CD4-positive, alpha-beta memory T cell (primary cell): ENCODE measurements at regions not wholly inside any gene's neighbourhood (a gene's known extent, or its start where the extent isn't known, plus 50 kb on each side); places are given as distances from the start of the nearest gene placed in this dataset.

Experiments used
- CTCF ChIA-PET: fragments of 350-600 bp; sonication (Branson Sonifier 250); formaldehyde crosslinking; loops from one replicate; lab custom pipeline; 2021; ENCODE audit warnings: inconsistent platforms; ENCODE audit not compliant: partially characterized antibody; lab: Charles Lee
- POLR2A ChIA-PET: fragments of 350-600 bp; sonication (Branson Sonifier 250); formaldehyde crosslinking; loops from one replicate; lab custom pipeline; 2021; ENCODE audit not compliant: partially characterized antibody; lab: Charles Lee
- DNase-seq, 5 donors: peaks; one replicate each; pipeline versions ENCODE4 v3.0.0 to v3.0.0-alpha.2; 2020 to 2022; ENCODE audit warnings: mixed read lengths in 1 of 5
- H3K27ac ChIP-seq: one replicate; pipeline ENCODE4 v1.7.0; 2013; ENCODE audit warnings: low read depth, low read length
- H3K27me3 ChIP-seq: 2 replicates; pipeline ENCODE4 v1.7.0; 2013; ENCODE audit warnings: mild to moderate bottlenecking, low read length, moderate library complexity; ENCODE audit not compliant: insufficient read depth
- H3K36me3 ChIP-seq: 2 replicates; pipeline ENCODE4 v1.7.0; 2013; ENCODE audit warnings: mild to moderate bottlenecking, low read length, moderate library complexity; ENCODE audit not compliant: insufficient read depth
- H3K4me1 ChIP-seq: 2 replicates; pipeline ENCODE4 v1.7.0; 2013; ENCODE audit warnings: mild to moderate bottlenecking, low read length, moderate library complexity; ENCODE audit not compliant: insufficient read depth
- H3K4me3 ChIP-seq, 2 donors: one replicate each; pipeline ENCODE4 v1.7.0; 2013; ENCODE audit warnings: low read length in 2 of 2, mild to moderate bottlenecking in 1 of 2
- H3K9me3 ChIP-seq, 2 donors: one replicate each; pipeline ENCODE4 v1.7.0; 2013; ENCODE audit warnings: low read length in 2 of 2, control low read depth in 1 of 2; ENCODE audit not compliant: control insufficient read depth in 1 of 2
- H3K27ac Mint-ChIP-seq, 7 donors: one replicate each; pipeline ENCODE4 v1.8.0; 2020 to 2021; ENCODE audit warnings: mixed read lengths in 7 of 7, mild to moderate bottlenecking in 6 of 7, inconsistent platforms in 3 of 7, moderate library complexity in 3 of 7
- H3K27me3 Mint-ChIP-seq, 2 donors: one replicate each; pipeline ENCODE4 v1.8.0; 2020 to 2021; ENCODE audit warnings: mixed read lengths in 2 of 2
- H3K36me3 Mint-ChIP-seq, 2 donors: one replicate each; pipeline ENCODE4 v1.8.0; 2020 to 2021; ENCODE audit warnings: mixed read lengths in 2 of 2, inconsistent platforms in 1 of 2, mild to moderate bottlenecking in 1 of 2
- H3K4me1 Mint-ChIP-seq, 4 donors: one replicate each; pipeline ENCODE4 v1.8.0; 2020 to 2021; ENCODE audit warnings: mixed read lengths in 4 of 4, mild to moderate bottlenecking in 1 of 4
- H3K4me3 Mint-ChIP-seq, 8 donors: one replicate each; pipeline ENCODE4 v1.8.0; 2020 to 2021; ENCODE audit warnings: mixed read lengths in 8 of 8, mild to moderate bottlenecking in 7 of 8, moderate library complexity in 6 of 8, inconsistent platforms in 3 of 8
- H3K9me3 Mint-ChIP-seq, 8 donors: one replicate each; pipeline ENCODE4 v1.8.0; 2020 to 2021; ENCODE audit warnings: mixed read lengths in 8 of 8, mild to moderate bottlenecking in 5 of 8, inconsistent platforms in 3 of 8, moderate library complexity in 1 of 8
- intact Hi-C: fragments of 100-400 bp; cut with micrococcal nuclease; formaldehyde crosslinking; loops from one replicate; pipeline ENCODE4 v1.15.1; 2023

DNA sequence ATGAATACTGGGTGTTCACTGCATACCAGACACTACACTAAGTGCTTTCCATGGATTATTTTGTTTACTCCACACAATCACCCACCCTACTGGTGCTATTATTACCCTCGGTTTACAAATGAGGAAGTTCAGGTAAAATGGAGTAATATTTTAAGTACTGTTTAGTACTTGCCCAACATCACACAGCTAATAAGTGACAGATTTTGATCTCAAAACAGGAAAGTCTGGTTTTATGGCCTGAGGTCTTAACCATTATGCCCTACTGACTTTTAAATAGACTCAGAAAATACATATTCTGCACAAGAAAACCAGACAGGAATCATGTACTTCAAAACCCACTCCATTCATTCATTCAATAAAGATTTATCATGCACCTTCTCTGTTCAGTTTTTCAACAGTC lies 431.0 kb upstream of the TLE4 start:
- no peak overlapping the region for H3K27ac Mint-ChIP-seq
- CTCF ChIA-PET: no interaction called here

DNA sequence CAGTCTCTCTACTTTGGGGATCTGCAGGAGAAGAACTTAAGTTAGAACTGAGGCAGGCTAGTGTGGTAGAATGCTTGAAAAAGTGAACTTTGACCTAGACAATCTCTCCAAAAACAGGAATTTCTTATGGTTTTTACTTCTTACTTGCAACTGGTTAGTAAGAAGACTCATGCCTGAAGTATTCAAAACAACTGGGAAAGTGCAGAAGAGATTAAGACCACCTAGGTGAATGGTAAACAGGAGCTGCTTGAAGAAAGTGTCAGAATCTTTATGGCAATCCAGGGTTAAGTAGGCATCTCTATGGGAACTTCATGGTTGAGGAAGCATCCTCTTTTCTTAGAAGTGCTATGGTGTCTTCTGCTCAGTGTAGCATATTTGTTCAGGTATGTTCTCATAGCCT lies 428.6 kb upstream of the TLE4 start:
- H3K4me1 ChIP-seq: no peaks in the 10 kb centered on the region
- intact Hi-C loops: no loop called here
- Mint-ChIP-seq H3K27me3 (no peaks in the 10 kb centered on the region), H3K36me3 (no peaks in the 10 kb centered on the region), H3K4me1 (no peaks in the 10 kb centered on the region), H3K27ac (no peak overlapping the region), H3K4me3 (no peak overlapping the region), H3K9me3 (peaks cover 0 to 2% (median 0%) of the 10 kb centered on the region in 8 donors)
- no peaks in the 10 kb centered on the region for H3K36me3 ChIP-seq
- CTCF ChIA-PET: no interaction called here
- POLR2A ChIA-PET: no interaction called here
- H3K27ac ChIP-seq: no peak overlapping the region
- H3K4me3 ChIP-seq: no peak overlapping the region
- H3K27me3 ChIP-seq: no peaks in the 10 kb centered on the region
- no peak for DNase-seq
- no peaks in the 10 kb centered on the region for H3K9me3 ChIP-seq

More for the DNA sequence above, 431.0 kb upstream of the TLE4 start:
- Histone ChIP-seq H3K4me3 (no peak overlapping the region), H3K9me3 (no peaks in the 10 kb centered on the region), H3K27ac (no peak overlapping the region), H3K36me3 (no peaks in the 10 kb centered on the region), H3K4me1 (no peaks in the 10 kb centered on the region), H3K27me3 (no peaks in the 10 kb centered on the region)
- intact Hi-C loops: no loop called here
- H3K36me3 Mint-ChIP-seq: no peaks in the 10 kb centered on the region
- no peaks in the 10 kb centered on the region for H3K4me1 Mint-ChIP-seq
- H3K4me3 Mint-ChIP-seq: no peak overlapping the region
- no peaks in the 10 kb centered on the region for H3K9me3 Mint-ChIP-seq
- DNase-seq: no peak
- POLR2A ChIA-PET: no interaction called here
- H3K27me3 Mint-ChIP-seq: no peaks in the 10 kb centered on the region

DNA sequence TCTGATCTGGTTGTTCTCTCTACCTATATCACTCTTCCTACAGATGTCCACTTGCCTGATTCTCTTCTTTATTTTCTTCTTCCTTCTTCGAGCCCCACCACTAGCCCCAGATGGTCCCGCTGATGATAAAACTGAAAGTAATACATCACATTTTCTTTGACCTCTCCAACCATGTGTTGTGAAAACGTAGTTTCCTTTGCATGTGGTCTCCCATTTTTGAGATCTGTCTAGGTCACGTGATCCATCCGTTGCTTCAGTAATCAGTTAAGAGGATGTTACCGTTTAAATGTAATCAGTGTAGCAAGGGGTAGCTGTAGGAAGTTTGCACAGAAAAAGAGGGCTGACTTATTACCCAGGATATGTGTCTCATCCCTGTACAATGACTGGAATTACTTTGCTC lies 426.3 kb upstream of the TLE4 start:
- Mint-ChIP-seq H3K27ac (no peak overlapping the region), H3K4me3 (no peak overlapping the region), H3K36me3 (no peaks in the 10 kb centered on the region), H3K4me1 (no peaks in the 10 kb centered on the region), H3K27me3 (no peaks in the 10 kb centered on the region), H3K9me3 (peaks cover 0 to 2% (median 0%) of the 10 kb centered on the region in 8 donors)
- no peak overlapping the region for H3K27ac ChIP-seq
- no peaks in the 10 kb centered on the region for H3K4me1 ChIP-seq
- intact Hi-C loops: no loop called here
- ChIA-PET CTCF (no interaction called here), POLR2A (no interaction called here)
- no peaks in the 10 kb centered on the region for H3K9me3 ChIP-seq
- H3K27me3 ChIP-seq: no peaks in the 10 kb centered on the region
- DNase-seq: no peak
- H3K4me3 ChIP-seq: no peak overlapping the region
- H3K36me3 ChIP-seq: no peaks in the 10 kb centered on the region

DNA sequence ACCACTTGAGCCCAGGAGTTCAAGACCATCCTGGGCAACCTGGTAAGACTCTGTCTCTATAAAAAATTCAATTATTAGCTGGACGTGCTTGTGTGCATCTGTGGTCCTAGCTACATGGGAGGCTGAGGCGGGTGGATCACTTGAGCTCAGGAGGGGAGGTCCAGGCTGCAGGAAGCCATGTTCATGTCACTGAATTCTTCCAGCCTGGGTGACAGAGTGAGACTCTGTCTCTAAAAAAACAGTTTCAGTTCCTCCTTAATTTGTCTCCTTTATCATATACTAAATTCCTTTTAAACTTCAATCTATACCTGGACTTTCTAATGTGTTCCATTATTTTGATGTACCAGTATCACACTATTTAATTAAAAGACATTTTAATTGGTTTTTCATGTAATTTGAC lies 422.2 kb upstream of the TLE4 start:
- ChIA-PET POLR2A (no interaction called here), CTCF (no interaction called here)
- DNase-seq: no peak
- Mint-ChIP-seq H3K4me1 (no peaks in the 10 kb centered on the region), H3K9me3 (peaks cover 0 to 5% (median 2%) of the 10 kb centered on the region in 8 donors), H3K27ac (no peak overlapping the region), H3K36me3 (no peaks in the 10 kb centered on the region), H3K27me3 (no peaks in the 10 kb centered on the region), H3K4me3 (no peak overlapping the region)
- Histone ChIP-seq H3K4me3 (no peak overlapping the region), H3K36me3 (no peaks in the 10 kb centered on the region), H3K27ac (no peak overlapping the region), H3K27me3 (no peaks in the 10 kb centered on the region), H3K4me1 (no peaks in the 10 kb centered on the region), H3K9me3 (no peaks in the 10 kb centered on the region)
- intact Hi-C loops: no loop called here

DNA sequence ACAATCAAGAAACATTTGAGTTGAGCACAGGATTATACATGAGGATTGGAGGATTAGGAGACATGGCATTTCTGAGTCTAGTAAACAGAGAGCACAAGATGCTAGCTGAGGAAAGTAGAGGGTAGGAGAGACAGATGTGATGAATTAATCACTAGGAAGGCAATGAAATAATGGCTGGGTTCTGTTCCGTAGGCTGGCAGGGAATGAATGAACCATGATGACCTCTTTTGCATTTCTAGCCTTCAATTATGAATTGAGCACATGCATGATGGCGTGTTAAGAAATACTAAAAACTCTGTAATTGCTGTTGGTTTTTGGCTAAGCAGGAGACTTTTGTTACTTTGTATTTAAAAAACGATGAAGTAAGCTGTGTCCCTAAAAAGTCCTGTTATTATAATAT lies 420.0 kb upstream of the TLE4 start:
- intact Hi-C loops: no loop called here
- DNase-seq: no peak
- Mint-ChIP-seq H3K27ac (no peak overlapping the region), H3K9me3 (peaks cover 0 to 4% (median 1%) of the 10 kb centered on the region in 8 donors), H3K36me3 (no peaks in the 10 kb centered on the region), H3K27me3 (no peaks in the 10 kb centered on the region), H3K4me1 (no peaks in the 10 kb centered on the region), H3K4me3 (no peak overlapping the region)
- ChIA-PET CTCF (interaction anchor here (0.8 kb wide), 1 partner anchor 11 kb away, joined by 3 read pairs; no protein-coding TSS in a partner anchor), POLR2A (no interaction called here)
- H3K27ac ChIP-seq: no peak overlapping the region
- no peaks in the 10 kb centered on the region for H3K4me1 ChIP-seq
- no peaks in the 10 kb centered on the region for H3K27me3 ChIP-seq
- no peaks in the 10 kb centered on the region for H3K36me3 ChIP-seq
- H3K9me3 ChIP-seq: no peaks in the 10 kb centered on the region
- H3K4me3 ChIP-seq: no peak overlapping the region

DNA sequence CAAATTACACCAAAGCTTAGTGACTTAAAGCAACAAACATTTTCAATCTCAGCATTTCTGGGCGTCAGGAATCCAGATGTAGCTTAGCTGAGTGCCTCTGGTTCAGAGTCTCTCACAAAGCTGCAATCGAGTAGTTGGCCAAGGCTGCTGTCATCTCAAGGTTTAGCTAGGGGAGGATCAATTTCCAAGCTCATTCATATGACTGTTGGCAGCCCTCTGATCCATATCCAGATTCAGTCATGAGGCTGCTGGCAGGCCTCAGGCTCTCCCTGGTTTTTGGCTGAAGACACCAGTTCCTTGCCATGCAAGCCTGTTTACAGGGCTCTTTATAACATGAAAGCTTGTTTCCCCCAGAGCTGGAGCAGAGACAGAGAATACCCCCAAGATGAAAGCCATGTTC lies 419.5 kb upstream of the TLE4 start:
- Mint-ChIP-seq H3K4me1 (no peaks in the 10 kb centered on the region), H3K36me3 (no peaks in the 10 kb centered on the region), H3K27ac (no peak overlapping the region), H3K27me3 (no peaks in the 10 kb centered on the region), H3K9me3 (peaks cover 0 to 4% (median 1%) of the 10 kb centered on the region in 8 donors), H3K4me3 (no peak overlapping the region)
- no peaks in the 10 kb centered on the region for H3K4me1 ChIP-seq
- H3K27ac ChIP-seq: no peak overlapping the region
- H3K9me3 ChIP-seq: no peaks in the 10 kb centered on the region
- no peaks in the 10 kb centered on the region for H3K27me3 ChIP-seq
- intact Hi-C loops: no loop called here
- no peak overlapping the region for H3K4me3 ChIP-seq
- H3K36me3 ChIP-seq: no peaks in the 10 kb centered on the region
- CTCF ChIA-PET: interaction anchor here (0.8 kb wide), 1 partner anchor 10 kb away, joined by 3 read pairs; no protein-coding TSS in a partner anchor
- DNase-seq: no peak
- POLR2A ChIA-PET: no interaction called here

DNA sequence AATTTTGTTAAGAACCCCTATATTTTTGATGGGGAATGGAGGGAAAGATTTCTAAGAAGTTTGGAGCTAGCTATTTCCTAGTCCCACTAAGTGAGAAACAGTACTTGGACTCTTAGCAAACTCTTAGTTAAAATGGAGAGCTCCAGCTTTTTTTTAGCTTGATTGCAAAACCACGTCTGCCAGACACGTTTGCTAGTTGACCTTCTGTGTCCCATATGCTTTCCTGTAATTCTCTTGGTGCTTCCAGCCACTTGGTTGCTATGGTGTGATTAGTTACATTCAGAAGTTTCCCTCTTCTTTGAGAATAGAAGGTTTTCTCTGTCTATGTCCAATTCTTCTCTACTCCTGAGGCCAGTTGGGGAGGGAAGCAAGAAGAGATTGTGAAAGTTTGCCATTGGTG lies 417.0 kb upstream of the TLE4 start:
- H3K27me3 ChIP-seq: no peaks in the 10 kb centered on the region
- Mint-ChIP-seq H3K9me3 (peaks cover 0 to 4% (median under 1%) of the 10 kb centered on the region in 8 donors), H3K4me3 (no peak overlapping the region), H3K36me3 (no peaks in the 10 kb centered on the region), H3K27me3 (no peaks in the 10 kb centered on the region), H3K27ac (no peak overlapping the region), H3K4me1 (no peaks in the 10 kb centered on the region)
- H3K36me3 ChIP-seq: no peaks in the 10 kb centered on the region
- no peaks in the 10 kb centered on the region for H3K9me3 ChIP-seq
- ChIA-PET POLR2A (no interaction called here), CTCF (no interaction called here)
- no peak overlapping the region for H3K4me3 ChIP-seq
- no peaks in the 10 kb centered on the region for H3K4me1 ChIP-seq
- no peak for DNase-seq
- no peak overlapping the region for H3K27ac ChIP-seq
- intact Hi-C loops: no loop called here

DNA sequence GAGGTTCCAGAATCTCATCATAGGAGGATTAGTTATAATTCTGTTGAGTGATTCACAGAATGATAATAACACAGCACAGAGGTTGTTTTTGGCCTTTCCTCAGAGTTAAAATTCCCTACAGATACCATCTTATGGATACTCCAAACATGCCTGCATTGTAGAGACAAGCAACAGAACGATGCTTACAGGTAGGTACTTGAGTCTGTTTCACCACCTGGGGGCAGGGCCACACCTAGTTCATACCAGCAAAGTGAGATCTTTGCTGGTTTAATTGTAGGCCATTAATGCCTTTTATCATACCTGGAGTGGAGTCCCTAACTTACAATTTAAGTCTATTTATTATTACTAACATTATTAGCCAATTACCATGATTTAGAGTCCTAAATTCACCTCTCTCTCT lies 416.5 kb upstream of the TLE4 start:
- CTCF ChIA-PET: no interaction called here
- no peaks in the 10 kb centered on the region for H3K4me1 Mint-ChIP-seq

More for the DNA sequence above, 416.5 kb upstream of the TLE4 start:
- Histone ChIP-seq H3K4me3 (no peak overlapping the region), H3K9me3 (no peaks in the 10 kb centered on the region), H3K36me3 (no peaks in the 10 kb centered on the region), H3K4me1 (no peaks in the 10 kb centered on the region), H3K27me3 (no peaks in the 10 kb centered on the region), H3K27ac (no peak overlapping the region)
- intact Hi-C loops: no loop called here
- no peak overlapping the region for H3K27ac Mint-ChIP-seq
- H3K9me3 Mint-ChIP-seq: peaks cover 0 to 4% (median under 1%) of the 10 kb centered on the region in 8 donors
- POLR2A ChIA-PET: no interaction called here
- no peaks in the 10 kb centered on the region for H3K36me3 Mint-ChIP-seq
- no peaks in the 10 kb centered on the region for H3K27me3 Mint-ChIP-seq
- no peak for DNase-seq
- H3K4me3 Mint-ChIP-seq: no peak overlapping the region
